HepG2 (cell line): ENCODE measurements at regions not wholly inside any gene's neighbourhood (a gene's known extent, or its start where the extent isn't known, plus 50 kb on each side); places are given as distances from the start of the nearest gene placed in this dataset.

Experiments
- ATAC-seq: fragments of 200-7000 bp; cut with Tn5 transposase; 3 replicates; pipeline ENCODE4 v1.9.1; 2020; ENCODE audit warnings: mild to moderate bottlenecking, moderate library complexity
- BruUV-seq: library from RNA; stranded (reverse); fragments of 400-500 nt; replicated peaks from 2 replicates; lab custom pipeline; 2021; lab: Mats Ljungman, UMichigan
- CTCF ChIA-PET: fragments of 300-600 bp; formaldehyde crosslinking; extraction: SDS; loops from one replicate; lab custom pipeline; 2021; ENCODE audit warnings: low total read pairs, inconsistent platforms, low intra/inter-chr PET ratio; lab: Yijun Ruan, JAX
- POLR2A ChIA-PET: fragments of 350-600 bp; sonication (Branson Sonifier 250); formaldehyde crosslinking; loops from one replicate; lab custom pipeline; 2020; ENCODE audit warnings: antibody characterized with exemption, inconsistent platforms; lab: Yijun Ruan, JAX
- DNase-seq: peaks from one replicate; pipeline ENCODE4 v3.0.0-alpha.2; 2015; ENCODE audit warnings: low spot score
- FAIRE-seq: peaks from 3 replicates; lab custom pipeline; 2011; peaks lifted over from hg19 to GRCh38; lab: Jason Lieb, UNC
- H2AFZ ChIP-seq: one replicate; pipeline ENCODE4 v1.6.1; 2011; ENCODE audit warnings: low read length, inconsistent platforms
- H3K27ac ChIP-seq: fragments of 300-600 bp; 3 replicates; pipeline ENCODE4 v1.8.0; 2011; ENCODE audit warnings: mixed run types, mild to moderate bottlenecking, mixed read lengths, low read length, inconsistent platforms; ENCODE audit not compliant: insufficient read depth; ENCODE audit errors: extremely low read length
- H3K27me3 ChIP-seq, 2 experiments: fragments of 200-600 bp in 1 of 2; 2 replicates in 1 of 2; 3 replicates in 1 of 2; pipeline versions ENCODE4 v1.6.0 to v1.8.0; 2011; ENCODE audit warnings: low read length in 2 of 2, mild to moderate bottlenecking in 2 of 2, moderate library complexity in 2 of 2, inconsistent platforms in 1 of 2; ENCODE audit not compliant: insufficient read depth in 2 of 2, control insufficient read depth in 1 of 2
- H3K36me3 ChIP-seq, 2 experiments: fragments of 200-600 bp in 1 of 2; replicated peaks in 1 of 2; 2 replicates in 1 of 2; 3 replicates in 1 of 2; pipeline versions ENCODE4 v1.5.1 to v1.8.0; 2011; ENCODE audit warnings: low read length in 2 of 2, inconsistent platforms in 1 of 2; ENCODE audit not compliant: insufficient read depth in 2 of 2, control insufficient read depth in 1 of 2
- H3K4me1 ChIP-seq: 2 replicates; pipeline ENCODE4 v1.5.1; 2012; ENCODE audit warnings: low read length, inconsistent platforms; ENCODE audit not compliant: insufficient read depth
- H3K4me2 ChIP-seq: 2 replicates; pipeline ENCODE4 v1.6.0; 2011; ENCODE audit warnings: low read depth, low read length, inconsistent platforms
- H3K4me3 ChIP-seq, 3 experiments: fragments of 200-600 bp in 1 of 3; sonication (generic), shearing (Covaris generic) in 1 of 3; replicated peaks in 1 of 3; 2 replicates each; pipeline ENCODE4 v1.5.1; 2011 to 2016; ENCODE audit warnings: low read length in 3 of 3, inconsistent platforms in 2 of 3, low read depth in 2 of 3, mild to moderate bottlenecking in 2 of 3, control low read depth in 1 of 3, mixed read lengths in 1 of 3; ENCODE audit not compliant: insufficient read depth in 1 of 3
- H3K79me2 ChIP-seq: one replicate; pipeline ENCODE4 v1.6.1; 2011; ENCODE audit warnings: low read length, inconsistent platforms; ENCODE audit not compliant: insufficient read depth
- H3K9ac ChIP-seq: 2 replicates; pipeline ENCODE4 v1.6.0; 2011; ENCODE audit warnings: mild to moderate bottlenecking, low read depth, low read length, inconsistent platforms; ENCODE audit not compliant: insufficient read depth
- H3K9me3 ChIP-seq: 2 replicates; pipeline ENCODE4 v1.5.1; 2012; ENCODE audit warnings: mild to moderate bottlenecking, low read length
- H4K20me1 ChIP-seq: 2 replicates; pipeline ENCODE4 v1.6.0; 2011; ENCODE audit warnings: inconsistent platforms, mild to moderate bottlenecking, low read length, moderate library complexity; ENCODE audit not compliant: insufficient read depth
- YEATS4 ChIP-seq: sonication (generic); formaldehyde crosslinking; IDR thresholded peaks from 2 replicates; pipeline ENCODE4 v1.4.0; 2020; ENCODE audit warnings: missing genetic modification reagents, borderline replicate concordance
- ZNF17 ChIP-seq: sonication (generic); formaldehyde crosslinking; IDR thresholded peaks from 2 replicates; pipeline ENCODE4 v1.5.0; 2020; ENCODE audit warnings: mild to moderate bottlenecking, missing genetic modification reagents
- WGBS: methylation state at CpG from one replicate; pipeline ENCODE4 v1.1.6; 2017; ENCODE audit warnings: low lambda C conversion rate; 5-methylcytosine and 5-hydroxymethylcytosine counted together
- in situ Hi-C: cut with HindIII; loops from 2 replicates; pipeline ENCODE4 v1.10.0; 2017; ENCODE audit warnings: low pct_unique_long_range_greater_than_20kb; ENCODE audit not compliant: extremely low pct_ligation_motif_present
- intact Hi-C: fragments of 100-400 bp; cut with micrococcal nuclease; formaldehyde crosslinking; loops from one replicate; pipeline ENCODE4 v1.10.0; 2022; ENCODE audit not compliant: unreplicated experiment
- TF ChIP-seq, protein P1 (sequence below): sonication (generic); formaldehyde crosslinking; IDR thresholded peaks from 2 replicates; pipeline ENCODE4 v1.8.0; 2022; ENCODE audit warnings: missing genetic modification reagents, low read depth, mild to moderate bottlenecking, borderline replicate concordance
- TF ChIP-seq, protein P2 (sequence below): sonication (generic); formaldehyde crosslinking; IDR thresholded peaks from 2 replicates; pipeline ENCODE4 v1.4.0; 2020; ENCODE audit warnings: missing genetic modification reagents

DNA sequence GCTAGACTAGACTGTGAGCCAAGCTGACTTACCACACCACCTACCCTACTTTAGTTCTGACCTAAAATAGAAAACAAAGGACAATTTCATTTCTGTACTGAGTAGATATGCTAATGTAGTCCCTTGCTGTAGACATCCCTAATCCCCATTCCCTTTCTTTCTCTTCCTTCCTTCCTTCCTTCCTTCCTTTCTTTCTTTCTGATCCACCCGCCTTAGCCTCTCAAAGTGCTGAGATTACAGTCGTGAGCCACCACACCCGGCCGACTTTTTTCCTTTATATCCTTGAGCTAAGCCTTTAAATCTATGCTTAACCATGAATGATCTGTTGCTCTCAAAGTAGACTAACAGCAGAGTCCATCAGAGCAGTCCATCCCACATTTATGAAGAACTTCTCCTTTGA lies 465.0 kb downstream of the SLITRK6 start:
- Histone ChIP-seq H3K4me2 (no peak overlapping the region), H3K36me3 (no peaks in the 10 kb centered on the region), H3K79me2 (no peaks in the 10 kb centered on the region), H4K20me1 (no peaks in the 10 kb centered on the region), H3K9me3 (no peaks in the 10 kb centered on the region), H3K27me3 (no peaks in the 10 kb centered on the region), H3K27ac (no peak overlapping the region), H3K4me1 (no peaks in the 10 kb centered on the region), H2AFZ (no peak overlapping the region), H3K9ac (no peak overlapping the region), H3K4me3 (no peak overlapping the region)
- no TSS peak for BruUV-seq
- WGBS: 3% methylated on average over 4 of the region's 4 CpGs
- ATAC-seq (no peak), FAIRE-seq (no peak), DNase-seq (no peak)
- in situ Hi-C loops: no loop called here
- ChIA-PET POLR2A (no interaction called here), CTCF (no interaction called here)
- intact Hi-C loops: no loop called here
- TF ChIP-seq, protein P1, sequence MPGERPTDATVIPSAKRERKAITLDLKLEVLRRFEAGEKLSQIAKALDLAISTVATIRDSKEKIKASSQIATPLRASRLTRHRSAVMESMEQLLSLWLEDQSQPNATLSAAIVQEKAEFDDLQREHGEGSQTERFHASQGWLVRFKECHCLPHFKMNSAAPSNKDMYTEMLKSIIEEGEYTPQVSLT (CRISPR knock-in tag): no peak
- no peak for TF ChIP-seq ZNF17 (CRISPR knock-in tag)
- TF ChIP-seq YEATS4 (CRISPR knock-in tag): no peak
- TF ChIP-seq, protein P2, sequence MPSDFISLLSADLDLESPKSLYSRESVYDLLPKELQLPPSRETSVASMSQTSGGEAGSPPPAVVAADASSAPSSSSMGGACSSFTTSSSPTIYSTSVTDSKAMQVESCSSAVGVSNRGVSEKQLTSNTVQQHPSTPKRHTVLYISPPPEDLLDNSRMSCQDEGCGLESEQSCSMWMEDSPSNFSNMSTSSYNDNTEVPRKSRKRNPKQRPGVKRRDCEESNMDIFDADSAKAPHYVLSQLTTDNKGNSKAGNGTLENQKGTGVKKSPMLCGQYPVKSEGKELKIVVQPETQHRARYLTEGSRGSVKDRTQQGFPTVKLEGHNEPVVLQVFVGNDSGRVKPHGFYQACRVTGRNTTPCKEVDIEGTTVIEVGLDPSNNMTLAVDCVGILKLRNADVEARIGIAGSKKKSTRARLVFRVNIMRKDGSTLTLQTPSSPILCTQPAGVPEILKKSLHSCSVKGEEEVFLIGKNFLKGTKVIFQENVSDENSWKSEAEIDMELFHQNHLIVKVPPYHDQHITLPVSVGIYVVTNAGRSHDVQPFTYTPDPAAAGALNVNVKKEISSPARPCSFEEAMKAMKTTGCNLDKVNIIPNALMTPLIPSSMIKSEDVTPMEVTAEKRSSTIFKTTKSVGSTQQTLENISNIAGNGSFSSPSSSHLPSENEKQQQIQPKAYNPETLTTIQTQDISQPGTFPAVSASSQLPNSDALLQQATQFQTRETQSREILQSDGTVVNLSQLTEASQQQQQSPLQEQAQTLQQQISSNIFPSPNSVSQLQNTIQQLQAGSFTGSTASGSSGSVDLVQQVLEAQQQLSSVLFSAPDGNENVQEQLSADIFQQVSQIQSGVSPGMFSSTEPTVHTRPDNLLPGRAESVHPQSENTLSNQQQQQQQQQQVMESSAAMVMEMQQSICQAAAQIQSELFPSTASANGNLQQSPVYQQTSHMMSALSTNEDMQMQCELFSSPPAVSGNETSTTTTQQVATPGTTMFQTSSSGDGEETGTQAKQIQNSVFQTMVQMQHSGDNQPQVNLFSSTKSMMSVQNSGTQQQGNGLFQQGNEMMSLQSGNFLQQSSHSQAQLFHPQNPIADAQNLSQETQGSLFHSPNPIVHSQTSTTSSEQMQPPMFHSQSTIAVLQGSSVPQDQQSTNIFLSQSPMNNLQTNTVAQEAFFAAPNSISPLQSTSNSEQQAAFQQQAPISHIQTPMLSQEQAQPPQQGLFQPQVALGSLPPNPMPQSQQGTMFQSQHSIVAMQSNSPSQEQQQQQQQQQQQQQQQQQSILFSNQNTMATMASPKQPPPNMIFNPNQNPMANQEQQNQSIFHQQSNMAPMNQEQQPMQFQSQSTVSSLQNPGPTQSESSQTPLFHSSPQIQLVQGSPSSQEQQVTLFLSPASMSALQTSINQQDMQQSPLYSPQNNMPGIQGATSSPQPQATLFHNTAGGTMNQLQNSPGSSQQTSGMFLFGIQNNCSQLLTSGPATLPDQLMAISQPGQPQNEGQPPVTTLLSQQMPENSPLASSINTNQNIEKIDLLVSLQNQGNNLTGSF (CRISPR knock-in tag): no peak
